ENCODE measurements at regions not wholly inside any gene's neighbourhood (a gene's known extent, or its start where the extent isn't known, plus 50 kb on each side); places are given as distances from the start of the nearest gene placed in this dataset.

- TF ChIP-seq EZH2phosphoT487 (IDR thresholded peaks at IDR 0.05; ENCODE audit: borderline replicate concordance) (no peak), CTCF (conservative IDR thresholded peaks at IDR 0.05; ENCODE audit: low read length) (no peak)
- Histone ChIP-seq H3K36me3 (ENCODE audit: insufficient read depth, low read length) (no peaks in the 10 kb centered on the region), H3K4me2 (ENCODE audit: low read depth, low read length, poor library complexity, severe bottlenecking) (no peak overlapping the region), H3K4me3 (ENCODE audit: low read length, poor library complexity, severe bottlenecking) (no peak overlapping the region), H3F3A (ENCODE audit: low read depth) (no peaks in the 10 kb centered on the region), H2AFZ (ENCODE audit: low read length) (no peak overlapping the region), H3K4me1 (ENCODE audit: insufficient read depth, low read length, poor library complexity, severe bottlenecking) (no peaks in the 10 kb centered on the region), H3K9me3 (ENCODE audit: insufficient read depth, low read depth, low read length) (no peaks in the 10 kb centered on the region), H3K79me2 (ENCODE audit: insufficient read depth, low read length) (no peaks in the 10 kb centered on the region), H3K9me2 (replicated peaks; ENCODE audit: low read depth, low read length) (no peaks in the 10 kb centered on the region), H3K9ac (ENCODE audit: low read depth, low read length, poor library complexity, severe bottlenecking) (no peak overlapping the region), H3K27me3 (ENCODE audit: insufficient read depth, low read length, poor library complexity, severe bottlenecking) (no peaks in the 10 kb centered on the region), H4K20me1 (ENCODE audit: insufficient read depth, low read length, poor library complexity, severe bottlenecking) (no peaks in the 10 kb centered on the region)
Observed at GRCh38 chr7:49102411-49102810, 178.1 kb downstream of the CDC14C start.

GRCh38 chr7:49111706-49112105 is 187.4 kb downstream of the CDC14C start:
- no peak overlapping the region for H2AFZ ChIP-seq (ENCODE audit: low read length)
- TF ChIP-seq CTCF (conservative IDR thresholded peaks at IDR 0.05; ENCODE audit: low read length) (no peak), EZH2phosphoT487 (IDR thresholded peaks at IDR 0.05; ENCODE audit: borderline replicate concordance) (no peak)
- H3K27me3 ChIP-seq (ENCODE audit: insufficient read depth, low read length, poor library complexity, severe bottlenecking), result no peaks in the 10 kb centered on the region
- no peaks in the 10 kb centered on the region for H3K79me2 ChIP-seq (ENCODE audit: insufficient read depth, low read length)
- H3K9me3 ChIP-seq (ENCODE audit: insufficient read depth, low read depth, low read length), result no peaks in the 10 kb centered on the region
- H3K9me2 ChIP-seq (replicated peaks; ENCODE audit: low read depth, low read length), result no peaks in the 10 kb centered on the region
- H4K20me1 ChIP-seq (ENCODE audit: insufficient read depth, low read length, poor library complexity, severe bottlenecking), result no peaks in the 10 kb centered on the region
- no peaks in the 10 kb centered on the region for H3F3A ChIP-seq (ENCODE audit: low read depth)
- no peak overlapping the region for H3K9ac ChIP-seq (ENCODE audit: low read depth, low read length, poor library complexity, severe bottlenecking)
- no peak overlapping the region for H3K4me3 ChIP-seq (ENCODE audit: low read length, poor library complexity, severe bottlenecking)
- H3K4me1 ChIP-seq (ENCODE audit: insufficient read depth, low read length, poor library complexity, severe bottlenecking), result no peaks in the 10 kb centered on the region
- H3K36me3 ChIP-seq (ENCODE audit: insufficient read depth, low read length), result no peaks in the 10 kb centered on the region
- H3K4me2 ChIP-seq (ENCODE audit: low read depth, low read length, poor library complexity, severe bottlenecking), result no peak overlapping the region

GRCh38 chr7:49112222-49112621 is 187.9 kb downstream of the CDC14C start:
- H3K9ac ChIP-seq (ENCODE audit: low read depth, low read length, poor library complexity, severe bottlenecking), result no peak overlapping the region
- no peaks in the 10 kb centered on the region for H3K36me3 ChIP-seq (ENCODE audit: insufficient read depth, low read length)
- no peaks in the 10 kb centered on the region for H3K79me2 ChIP-seq (ENCODE audit: insufficient read depth, low read length)
- H3K27me3 ChIP-seq (ENCODE audit: insufficient read depth, low read length, poor library complexity, severe bottlenecking), result no peaks in the 10 kb centered on the region
- H3K9me2 ChIP-seq (replicated peaks; ENCODE audit: low read depth, low read length), result no peaks in the 10 kb centered on the region
- H3F3A ChIP-seq (ENCODE audit: low read depth), result no peaks in the 10 kb centered on the region
- H3K4me3 ChIP-seq (ENCODE audit: low read length, poor library complexity, severe bottlenecking), result no peak overlapping the region
- H4K20me1 ChIP-seq (ENCODE audit: insufficient read depth, low read length, poor library complexity, severe bottlenecking), result no peaks in the 10 kb centered on the region
- no peak overlapping the region for H3K4me2 ChIP-seq (ENCODE audit: low read depth, low read length, poor library complexity, severe bottlenecking)
- no peaks in the 10 kb centered on the region for H3K4me1 ChIP-seq (ENCODE audit: insufficient read depth, low read length, poor library complexity, severe bottlenecking)
- no peak overlapping the region for H2AFZ ChIP-seq (ENCODE audit: low read length)
- TF ChIP-seq EZH2phosphoT487 (IDR thresholded peaks at IDR 0.05; ENCODE audit: borderline replicate concordance), result no peak
- no peak for TF ChIP-seq CTCF (conservative IDR thresholded peaks at IDR 0.05; ENCODE audit: low read length)
- no peaks in the 10 kb centered on the region for H3K9me3 ChIP-seq (ENCODE audit: insufficient read depth, low read depth, low read length)

Measured in Loucy (cell line).